H1 (cell line): ENCODE measurements at regions not wholly inside any gene's neighbourhood (a gene's known extent, or its start where the extent isn't known, plus 50 kb on each side); places are given as distances from the start of the nearest gene placed in this dataset.

Experiments used
- CTCF ChIP-seq, 3 experiments: IDR thresholded peaks; 1 replicate in 2 of 3; 2 replicates in 1 of 3; pipeline versions ENCODE4 v1.5.1 to v1.6.1; 2011; ENCODE audit warnings: low read length in 3 of 3, mild to moderate bottlenecking in 3 of 3, inconsistent platforms in 2 of 3, low read depth in 1 of 3, moderate library complexity in 1 of 3; ENCODE audit not compliant: insufficient read depth in 1 of 3; ENCODE audit errors: control extremely low read depth in 1 of 3
- EZH2 ChIP-seq: fragments of 200-600 bp; sonication (generic); IDR thresholded peaks from 2 replicates; pipeline ENCODE4 v1.7.1; 2012; ENCODE audit warnings: low read depth, mild to moderate bottlenecking, moderate library complexity, low read length, inconsistent platforms; ENCODE audit not compliant: severe bottlenecking
- GABPA ChIP-seq: IDR thresholded peaks from 2 replicates; pipeline ENCODE4 v1.6.1; 2011; ENCODE audit warnings: mild to moderate bottlenecking, low read length, moderate library complexity, borderline replicate concordance; ENCODE audit not compliant: insufficient read depth
- ZNF274 ChIP-seq: IDR thresholded peaks from 2 replicates; pipeline ENCODE4 v1.7.0; 2012; ENCODE audit warnings: low read length, borderline replicate concordance; ENCODE audit errors: extremely low read depth

GRCh38 chr9:17929506-17929905, 350.6 kb downstream of the SH3GL2 start:
- TF ChIP-seq EZH2 (no peak), CTCF (IDR thresholded peaks at IDR 0.05; ENCODE audit: control extremely low read depth in 1 of 3, insufficient read depth in 1 of 3, low read depth in 1 of 3, low read length in 3 of 3) (no peak), ZNF274 (no peak), GABPA (no peak)
